GM10266 (cell line): ENCODE measurements at regions not wholly inside any gene's neighbourhood (a gene's known extent, or its start where the extent isn't known, plus 50 kb on each side); places are given as distances from the start of the nearest gene placed in this dataset.

Source experiments
- DNase-seq: peaks from one replicate; pipeline ENCODE4 v3.0.0; 2012; ENCODE audit errors: extremely low spot score
- TF ChIP-seq, protein P1 (sequence below): IDR thresholded peaks from 2 replicates; pipeline ENCODE4 v1.5.1; 2012; ENCODE audit warnings: mild to moderate bottlenecking, low read depth; ENCODE audit not compliant: control insufficient read depth, insufficient read depth; ENCODE audit errors: missing control alignments

DNA sequence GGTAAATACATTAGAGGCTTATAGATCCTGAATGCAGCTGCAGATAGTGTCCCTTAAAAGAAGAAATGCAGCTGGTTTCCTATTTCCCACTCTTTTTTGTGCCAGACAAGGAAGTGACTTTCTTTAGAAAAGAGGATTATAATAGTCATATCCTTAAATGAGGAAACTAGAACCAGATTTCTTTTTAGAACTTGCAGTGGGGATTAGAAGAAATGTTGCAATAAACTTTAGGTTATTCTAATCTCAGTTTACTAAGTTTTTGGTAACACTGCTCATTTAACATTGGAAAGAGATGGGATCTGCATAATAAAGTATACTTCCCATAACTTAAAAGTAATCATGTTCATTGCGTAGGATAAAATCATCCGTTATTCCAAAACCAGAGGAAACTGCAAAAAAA lies 101.9 kb downstream of the SLIT2 start:
- TF ChIP-seq, protein P1, sequence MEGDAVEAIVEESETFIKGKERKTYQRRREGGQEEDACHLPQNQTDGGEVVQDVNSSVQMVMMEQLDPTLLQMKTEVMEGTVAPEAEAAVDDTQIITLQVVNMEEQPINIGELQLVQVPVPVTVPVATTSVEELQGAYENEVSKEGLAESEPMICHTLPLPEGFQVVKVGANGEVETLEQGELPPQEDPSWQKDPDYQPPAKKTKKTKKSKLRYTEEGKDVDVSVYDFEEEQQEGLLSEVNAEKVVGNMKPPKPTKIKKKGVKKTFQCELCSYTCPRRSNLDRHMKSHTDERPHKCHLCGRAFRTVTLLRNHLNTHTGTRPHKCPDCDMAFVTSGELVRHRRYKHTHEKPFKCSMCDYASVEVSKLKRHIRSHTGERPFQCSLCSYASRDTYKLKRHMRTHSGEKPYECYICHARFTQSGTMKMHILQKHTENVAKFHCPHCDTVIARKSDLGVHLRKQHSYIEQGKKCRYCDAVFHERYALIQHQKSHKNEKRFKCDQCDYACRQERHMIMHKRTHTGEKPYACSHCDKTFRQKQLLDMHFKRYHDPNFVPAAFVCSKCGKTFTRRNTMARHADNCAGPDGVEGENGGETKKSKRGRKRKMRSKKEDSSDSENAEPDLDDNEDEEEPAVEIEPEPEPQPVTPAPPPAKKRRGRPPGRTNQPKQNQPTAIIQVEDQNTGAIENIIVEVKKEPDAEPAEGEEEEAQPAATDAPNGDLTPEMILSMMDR = no peak
- DNase-seq = no peak

DNA sequence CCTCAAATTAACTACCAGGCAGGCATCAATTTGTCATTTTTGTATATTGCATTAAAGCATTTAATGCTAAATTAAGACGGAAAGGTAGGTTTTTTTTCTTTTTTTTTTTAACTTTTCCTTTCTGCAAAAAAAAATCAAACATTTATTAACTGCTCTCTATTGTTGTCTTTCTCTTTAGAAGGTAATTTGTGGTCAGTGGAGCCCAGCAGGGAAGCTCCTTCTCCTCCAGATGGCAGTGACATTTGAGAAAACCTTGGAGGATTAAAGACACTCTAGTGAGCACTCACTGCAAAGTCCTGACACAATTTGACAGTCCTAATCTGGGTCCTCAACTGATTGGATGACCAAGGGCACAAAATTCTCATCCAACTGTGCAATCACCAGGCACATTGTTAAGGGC lies 102.4 kb downstream of the SLIT2 start:
- TF ChIP-seq, protein P1 = no peak
- no peak for DNase-seq

DNA sequence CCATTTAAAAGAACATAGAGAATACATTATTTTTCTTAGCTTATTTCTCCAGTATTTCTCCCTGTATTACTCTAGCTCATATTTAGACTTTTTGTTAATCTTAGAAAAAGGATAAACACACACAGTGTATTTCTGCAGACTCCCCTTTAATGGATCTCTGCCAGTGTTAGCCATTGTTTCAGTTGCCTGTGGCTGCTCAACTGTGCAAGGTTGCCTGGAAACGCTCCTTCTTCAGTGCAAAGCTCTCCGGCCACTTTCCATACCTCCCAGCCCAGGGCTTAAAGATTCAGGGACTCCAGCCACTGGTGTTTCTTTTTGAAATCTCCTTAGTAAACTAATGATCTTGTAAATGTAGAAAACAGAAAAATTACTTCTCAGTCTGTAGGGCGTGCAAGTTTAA lies 104.9 kb downstream of the SLIT2 start:
- TF ChIP-seq, protein P1 = no peak
- no peak for DNase-seq

DNA sequence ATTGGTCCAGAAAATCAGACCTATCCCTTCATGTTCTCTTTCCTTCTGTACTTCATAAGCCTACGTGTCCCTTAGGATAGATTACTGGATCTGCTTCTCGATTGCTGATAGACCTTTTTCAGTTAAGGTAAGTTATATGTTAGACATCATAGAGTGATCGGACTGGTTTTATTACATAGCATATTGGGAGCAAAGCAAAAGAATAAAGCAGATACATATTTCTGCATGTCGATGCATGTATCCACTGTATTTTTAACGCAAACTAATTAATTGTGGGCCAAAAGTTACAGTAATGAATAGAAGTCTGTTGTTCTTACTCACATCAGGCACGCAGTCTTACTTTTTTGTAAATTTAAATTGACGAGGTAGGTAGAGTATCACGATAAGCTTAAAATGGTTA lies 106.4 kb downstream of the SLIT2 start:
- no peak for DNase-seq
- TF ChIP-seq, protein P1 = no peak

DNA sequence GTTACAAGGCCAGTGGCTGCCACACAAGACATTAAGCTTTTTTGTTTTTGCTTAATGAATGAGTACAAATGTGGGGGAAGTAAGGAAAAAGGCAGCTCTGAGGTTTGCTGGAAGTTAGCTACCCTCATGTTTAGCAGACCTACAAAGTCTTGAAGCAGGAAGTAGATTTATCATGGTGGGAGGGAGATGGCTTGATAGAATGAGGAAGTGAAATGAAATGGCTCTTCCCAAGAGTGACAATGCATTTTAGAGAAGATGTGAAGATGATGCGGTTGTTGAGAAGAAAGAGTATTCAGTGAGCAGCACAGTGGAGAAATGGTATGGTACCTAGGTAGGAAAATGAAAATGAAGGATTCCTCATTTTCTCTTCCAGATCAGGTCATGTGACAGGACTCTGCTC lies 108.0 kb downstream of the SLIT2 start:
- TF ChIP-seq, protein P1 = no peak
- no peak for DNase-seq

DNA sequence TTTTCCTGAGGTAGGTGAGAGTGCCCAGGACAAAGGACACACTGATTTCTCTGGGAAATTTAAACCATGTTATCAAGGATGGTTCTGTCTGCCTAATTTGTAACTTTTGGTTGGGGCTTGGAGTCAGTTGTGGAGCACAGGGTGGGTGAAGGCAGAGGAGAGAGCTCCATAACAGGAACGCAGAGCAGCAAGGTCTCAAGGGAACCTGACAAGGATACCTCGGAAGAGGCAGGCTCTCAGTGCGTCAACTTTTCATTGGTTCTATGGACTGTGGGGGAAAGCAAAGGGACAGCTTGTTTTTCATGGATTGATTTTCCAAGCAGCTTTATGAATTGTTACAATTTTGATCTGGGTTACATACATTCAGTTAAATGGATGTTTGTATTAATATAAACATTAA lies 110.4 kb downstream of the SLIT2 start:
- TF ChIP-seq, protein P1 = no peak
- DNase-seq = no peak

DNA sequence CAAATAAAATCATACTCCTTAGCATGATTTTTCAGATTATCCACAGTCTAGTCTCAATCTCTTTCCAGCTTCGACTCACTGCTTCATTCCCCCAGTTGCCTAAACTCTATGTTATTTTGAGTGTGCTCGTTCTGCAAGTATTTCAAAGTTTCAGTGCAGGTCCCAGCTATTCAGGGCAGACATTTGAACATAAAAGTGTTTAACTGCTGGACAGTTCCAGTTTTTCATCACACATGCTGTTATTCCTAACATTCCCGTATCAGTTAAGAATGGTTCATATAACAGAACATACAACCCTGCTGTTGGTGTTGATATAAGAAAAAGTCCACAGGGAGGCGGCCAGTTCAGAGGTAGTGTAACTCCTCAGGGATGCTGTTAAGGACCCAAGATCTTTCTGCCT lies 113.3 kb downstream of the SLIT2 start:
- TF ChIP-seq, protein P1 = no peak
- no peak for DNase-seq

DNA sequence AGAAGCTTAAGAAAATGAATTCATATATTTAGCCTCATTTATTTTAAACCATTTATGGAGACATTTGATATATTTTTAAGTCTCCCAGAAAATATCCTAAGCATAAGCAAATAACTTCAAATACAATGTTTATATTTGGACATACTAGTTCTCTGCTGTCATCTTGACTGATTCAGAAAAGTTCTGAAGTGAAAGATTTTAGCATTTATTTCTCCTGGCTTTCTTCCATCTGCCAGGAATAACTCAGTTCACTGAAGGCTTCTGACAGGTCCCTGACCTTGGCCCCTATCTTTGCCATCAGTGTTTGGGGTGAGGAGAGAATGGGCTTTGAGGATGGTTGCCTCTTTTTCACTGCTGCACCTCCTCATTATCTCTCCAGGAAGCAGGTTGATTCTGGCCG lies 115.7 kb downstream of the SLIT2 start:
- no peak for DNase-seq
- TF ChIP-seq, protein P1 = no peak
